K562 (cell line): ENCODE measurements at regions not wholly inside any gene's neighbourhood (a gene's known extent, or its start where the extent isn't known, plus 50 kb on each side); places are given as distances from the start of the nearest gene placed in this dataset.

Experiments used
- ATAC-seq: fragments of 200-7000 bp; cut with Tn5 transposase; 3 replicates; pipeline ENCODE4 v1.9.1; 2020; ENCODE audit warnings: moderate library complexity
- BruUV-seq: library from RNA; stranded (reverse); fragments of 400-500 nt; replicated peaks from 2 replicates; lab custom pipeline; 2021; lab: Mats Ljungman, UMichigan
- CTCF ChIA-PET: fragments of 300-600 bp; formaldehyde crosslinking; extraction: SDS; loops from one replicate; lab custom pipeline; 2021; ENCODE audit warnings: low intra/inter-chr PET ratio; lab: Yijun Ruan, JAX
- POLR2A ChIA-PET: fragments of 300-600, 350-650 bp; sonication (Branson Sonifier 250); formaldehyde crosslinking; extraction: SDS; loops from one replicate; lab custom pipeline; 2021; ENCODE audit warnings: antibody characterized with exemption, inconsistent platforms; lab: Yijun Ruan, JAX
- DNase-seq, 4 experiments: peaks; one replicate each; pipeline versions ENCODE4 v3.0.0 to v3.0.0-alpha.2; 2011 to 2018; ENCODE audit warnings: low spot score in 3 of 4, mixed read lengths in 3 of 4; ENCODE audit errors: extremely low read depth in 1 of 4
- FAIRE-seq: peaks from 2 replicates; lab custom pipeline; 2011; peaks lifted over from hg19 to GRCh38; lab: Jason Lieb, UNC
- H2AFZ ChIP-seq: 2 replicates; pipeline ENCODE4 v1.6.0; 2011; ENCODE audit warnings: low read depth, low read length, control low read depth, inconsistent platforms
- H3K27ac ChIP-seq: fragments of 200-600 bp; 3 replicates; pipeline ENCODE4 v1.8.0; 2011; ENCODE audit warnings: low read depth, mild to moderate bottlenecking, control low read depth, inconsistent platforms, low read length, moderate library complexity, mixed read lengths; ENCODE audit errors: extremely low read depth
- H3K27me3 ChIP-seq, 2 experiments: fragments of 300-600 bp in 1 of 2; 2 replicates in 1 of 2; 3 replicates in 1 of 2; pipeline versions ENCODE4 v1.6.0 to v1.8.0; 2011; ENCODE audit warnings: inconsistent platforms in 2 of 2, low read length in 2 of 2, mild to moderate bottlenecking in 1 of 2, mixed read lengths in 1 of 2, moderate library complexity in 1 of 2; ENCODE audit not compliant: control insufficient read depth in 2 of 2, insufficient read depth in 2 of 2
- H3K36me3 ChIP-seq: fragments of 300-600 bp; 3 replicates; pipeline ENCODE4 v1.8.0; 2011; ENCODE audit warnings: mild to moderate bottlenecking, low read length, inconsistent platforms; ENCODE audit not compliant: control insufficient read depth, insufficient read depth
- H3K4me1 ChIP-seq, 2 experiments: fragments of 200-600 bp in 1 of 2; replicated peaks in 1 of 2; 2 replicates in 1 of 2; 3 replicates in 1 of 2; pipeline versions ENCODE4 v1.5.1 to v1.8.0; 2011; ENCODE audit warnings: inconsistent platforms in 2 of 2, low read length in 2 of 2, mild to moderate bottlenecking in 1 of 2, mixed read lengths in 1 of 2, moderate library complexity in 1 of 2; ENCODE audit not compliant: control insufficient read depth in 2 of 2, insufficient read depth in 2 of 2
- H3K4me2 ChIP-seq: 2 replicates; pipeline ENCODE4 v1.6.1; 2011; ENCODE audit warnings: low read length, control low read depth, inconsistent platforms, mixed read lengths; ENCODE audit not compliant: insufficient read depth
- H3K4me3 ChIP-seq: fragments of 200-600 bp; sonication (generic), shearing (Covaris generic); 2 replicates; pipeline ENCODE4 v1.5.1; 2016; ENCODE audit warnings: control low read depth, inconsistent platforms
- H3K79me2 ChIP-seq: fragments of 200-600 bp; 3 replicates; pipeline ENCODE4 v1.8.0; 2011; ENCODE audit warnings: low read length, inconsistent platforms; ENCODE audit not compliant: control insufficient read depth, insufficient read depth
- H3K9ac ChIP-seq, 2 experiments: 2 replicates each; pipeline versions ENCODE4 v1.6.0 to v1.6.1; 2011; ENCODE audit warnings: low read depth in 2 of 2, low read length in 2 of 2, control low read depth in 1 of 2, inconsistent platforms in 1 of 2, mild to moderate bottlenecking in 1 of 2, mixed read lengths in 1 of 2; ENCODE audit not compliant: insufficient read depth in 1 of 2
- H3K9me1 ChIP-seq: one replicate; pipeline ENCODE4 v1.6.0; 2011; ENCODE audit warnings: inconsistent platforms, mild to moderate bottlenecking, low read length, moderate library complexity; ENCODE audit not compliant: control insufficient read depth, insufficient read depth
- H3K9me3 ChIP-seq: replicated peaks from 2 replicates; pipeline ENCODE4 v1.5.1; 2011; ENCODE audit warnings: low read depth, low read length, inconsistent platforms; ENCODE audit not compliant: control insufficient read depth, insufficient read depth
- H4K20me1 ChIP-seq: replicated peaks from 2 replicates; pipeline ENCODE4 v1.6.1; 2011; ENCODE audit warnings: low read length, inconsistent platforms, mixed read lengths; ENCODE audit not compliant: control insufficient read depth, insufficient read depth
- KHSRP ChIP-seq: fragments of 450-650 bp; IDR thresholded peaks from 2 replicates; pipeline ENCODE4 v1.6.1; 2017
- SMC3 ChIP-seq: conservative IDR thresholded peaks from 2 replicates; pipeline ENCODE4 v1.6.1; 2011; ENCODE audit warnings: low read depth, low read length, improper control_type of control experiment; ENCODE audit not compliant: insufficient read depth
- TFE3 ChIP-seq: fragments of 450-650 bp; formaldehyde crosslinking; IDR thresholded peaks from 2 replicates; pipeline ENCODE4 v1.4.0; 2020; ENCODE audit warnings: mild to moderate bottlenecking, mixed read lengths
- ZEB2 ChIP-seq: fragments of 450-650 bp; IDR thresholded peaks from 2 replicates; pipeline ENCODE4 v1.6.1; 2016
- ZFP36 ChIP-seq: fragments of 150-350 bp; IDR thresholded peaks from 2 replicates; pipeline ENCODE4 v1.6.1; 2018; ENCODE audit warnings: low read length, low read depth; ENCODE audit not compliant: partially characterized antibody
- ZNF274 ChIP-seq: IDR thresholded peaks from 2 replicates; pipeline ENCODE4 v1.6.1; 2011; ENCODE audit warnings: low read depth, mild to moderate bottlenecking, low read length, moderate library complexity, borderline replicate concordance
- WGBS: fragments of 100-300 bp; shearing (Covaris generic); methylation state at CpG from one replicate; pipeline ENCODE4 v1.1.6; 2016; ENCODE audit warnings: low coverage, mixed read lengths; ENCODE audit not compliant: insufficient coverage; ENCODE audit errors: missing lambda C conversion rate; 5-methylcytosine and 5-hydroxymethylcytosine counted together
- in situ Hi-C: fragments of 300-500 bp; cut with MboI; formaldehyde crosslinking; loops from 4 replicates; pipeline ENCODE4 v1.15.0; 2018; ENCODE audit warnings: inconsistent platforms, mixed read lengths
- intact Hi-C: fragments of 100-400 bp; cut with micrococcal nuclease; formaldehyde crosslinking; loops from 2 replicates; pipeline ENCODE4 v1.14.2; 2022

GRCh38 chr2:204154863-204155262 is 218.3 kb downstream of the ICOS start:
- 0% methylated on average over 3 of the region's 3 CpGs for WGBS
- H3K9ac ChIP-seq, result no peak overlapping the region
- H2AFZ ChIP-seq, result no peak overlapping the region
- FAIRE-seq (no peak), DNase-seq (no peak), ATAC-seq (no peak)
- POLR2A ChIA-PET, result interaction anchor here (0.9 kb wide), 1 partner anchor 25 kb away, joined by 3 read pairs; no protein-coding TSS in a partner anchor
- H3K27ac ChIP-seq, result no peak overlapping the region
- no TSS peak for BruUV-seq
- no peaks in the 10 kb centered on the region for H3K9me1 ChIP-seq
- peaks cover 0 to 11% of the 10 kb centered on the region in 2 experiments; a peak in 1 of 5 replicates for H3K27me3 ChIP-seq
- no peaks in the 10 kb centered on the region for H3K79me2 ChIP-seq
- H3K36me3 ChIP-seq, result no peaks in the 10 kb centered on the region
- no peaks in the 10 kb centered on the region for H3K9me3 ChIP-seq
- no peak overlapping the region for H3K4me2 ChIP-seq
- CTCF ChIA-PET, result no interaction called here
- H3K4me1 ChIP-seq, result no peaks in the 10 kb centered on the region
- in situ Hi-C loops (no loop called here), intact Hi-C loops (no loop called here)
- no peak overlapping the region for H3K4me3 ChIP-seq
- no peaks in the 10 kb centered on the region for H4K20me1 ChIP-seq
- no peak for TF ChIP-seq ZEB2
- TF ChIP-seq SMC3, result no peak
- no peak for TF ChIP-seq ZFP36
- peak; percentile 78 for TF ChIP-seq TFE3 (CRISPR knock-in tag)

- Histone ChIP-seq H3K27ac (no peak overlapping the region), H3K79me2 (no peaks in the 10 kb centered on the region), H3K9me1 (no peaks in the 10 kb centered on the region), H3K27me3 (peaks cover 0 to 5% of the 10 kb centered on the region in 2 experiments; a peak in 1 of 5 replicates), H3K4me3 (no peak overlapping the region), H3K36me3 (no peaks in the 10 kb centered on the region), H2AFZ (no peak overlapping the region), H4K20me1 (no peaks in the 10 kb centered on the region), H3K9me3 (no peaks in the 10 kb centered on the region), H3K9ac (no peak overlapping the region), H3K4me2 (no peak overlapping the region), H3K4me1 (no peaks in the 10 kb centered on the region)
- DNase-seq (no peak), ATAC-seq (no peak), FAIRE-seq (no peak)
- no TSS peak for BruUV-seq
- WGBS, result 0% methylated on average over 1 of the region's 1 CpG
- intact Hi-C loops, result no loop called here
- in situ Hi-C loops, result no loop called here
- ChIA-PET CTCF (no interaction called here), POLR2A (no interaction called here)
- TF ChIP-seq KHSRP (no peak), ZNF274 (no peak)
Observed at GRCh38 chr2:204156456-204156855, 219.9 kb downstream of the ICOS start.
